Left kidney (tissue), 1 donor: ENCODE measurements at regions not wholly inside any gene's neighbourhood (a gene's known extent, or its start where the extent isn't known, plus 50 kb on each side); places are given as distances from the start of the nearest gene placed in this dataset.

ENCODE experiments used
- DNase-seq: peaks from one replicate; pipeline ENCODE4 v3.0.0-alpha.2; 2013

GRCh38 chr2:239587841-239588240 is 187.0 kb upstream of the HDAC4 start:
- DNase-seq, result no peak

- DNase-seq, result no peak
Measured at GRCh38 chr2:239587311-239587731, 186.5 kb upstream of the HDAC4 start.

- no peak for DNase-seq
Measured at GRCh38 chr2:239586651-239587310, 186.0 kb upstream of the HDAC4 start.

- DNase-seq, result no peak
Measured at GRCh38 chr2:239585422-239585821, 184.6 kb upstream of the HDAC4 start.

GRCh38 chr2:239584986-239585385 is 184.2 kb upstream of the HDAC4 start:
- no peak for DNase-seq

- no peak for DNase-seq
Measured at GRCh38 chr2:239583879-239584859, 183.3 kb upstream of the HDAC4 start.

- no peak for DNase-seq
Measured at GRCh38 chr2:239583171-239583878, 182.5 kb upstream of the HDAC4 start.

GRCh38 chr2:239582476-239582875 is 181.7 kb upstream of the HDAC4 start:
- DNase-seq, result no peak

- DNase-seq, result no peak
Measured at GRCh38 chr2:239581352-239581901, 180.6 kb upstream of the HDAC4 start.

- DNase-seq, result no peak
Measured at GRCh38 chr2:239580199-239580527, 179.3 kb upstream of the HDAC4 start.

GRCh38 chr2:239579524-239580198 is 178.8 kb upstream of the HDAC4 start:
- DNase-seq, result no peak

GRCh38 chr2:239579081-239579480 is 178.3 kb upstream of the HDAC4 start:
- no peak for DNase-seq

- no peak for DNase-seq
Measured at GRCh38 chr2:239578381-239578780, 177.6 kb upstream of the HDAC4 start.

- DNase-seq, result no peak
Measured at GRCh38 chr2:239577935-239578334, 177.1 kb upstream of the HDAC4 start.

- no peak for DNase-seq
Measured at GRCh38 chr2:239576784-239577685, 176.2 kb upstream of the HDAC4 start.

GRCh38 chr2:239575931-239576445 is 175.2 kb upstream of the HDAC4 start:
- DNase-seq, result no peak

- DNase-seq, result no peak
Measured at GRCh38 chr2:239574434-239575156, 173.8 kb upstream of the HDAC4 start.

- no peak for DNase-seq
Measured at GRCh38 chr2:239574054-239574433, 173.2 kb upstream of the HDAC4 start.

- no peak for DNase-seq
Measured at GRCh38 chr2:239570971-239571520, 170.2 kb upstream of the HDAC4 start.
